ENCODE measurements at regions not wholly inside any gene's neighbourhood (a gene's known extent, or its start where the extent isn't known, plus 50 kb on each side); places are given as distances from the start of the nearest gene placed in this dataset.

DNA sequence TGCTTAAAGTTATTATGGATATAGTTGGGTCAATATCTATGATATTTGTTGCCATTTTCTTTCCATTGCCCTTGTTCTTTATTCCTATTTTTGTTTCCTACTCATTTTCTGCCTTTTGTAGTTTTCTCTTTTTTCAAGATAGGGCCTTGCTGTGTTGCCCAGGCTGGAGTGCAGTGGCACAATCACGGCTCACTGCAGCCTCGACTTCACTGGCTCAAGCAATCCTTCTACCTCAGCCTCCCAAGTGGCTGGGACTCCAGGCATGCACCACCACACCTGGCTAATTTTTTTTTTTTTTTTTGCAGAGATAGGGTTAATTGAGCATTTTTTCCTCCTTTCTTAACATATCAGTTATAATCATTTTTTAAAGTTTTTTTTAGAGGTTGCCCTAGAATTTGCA lies 92.7 kb downstream of the TOMM20 start:
- intact Hi-C loops (cut with micrococcal nuclease): no loop called here
- H3K4me3 Mint-ChIP-seq: no peak overlapping the region
- H3K4me2 ChIP-seq (replicated peaks; ENCODE audit: low read depth, low read length, poor library complexity, severe bottlenecking): no peak overlapping the region
- CTCF ChIA-PET: no interaction called here
- H3K27ac Mint-ChIP-seq: peak overlapping the region; percentile 46
- peaks cover 7% of the 10 kb centered on the region for H3K9me3 Mint-ChIP-seq (ENCODE audit: insufficient read depth)
- no peaks in the 10 kb centered on the region for H3K79me2 ChIP-seq (ENCODE audit: control insufficient read depth, insufficient read depth, low read length)
- H3K4me3 ChIP-seq (ENCODE audit: control extremely low read depth in 1 of 5, extremely low read depth in 1 of 5, insufficient read depth in 1 of 5, low read depth in 2 of 5, low read length in 4 of 5): no peak overlapping the region
- DNase-seq (no peak), ATAC-seq (ENCODE audit: low read depth) (no peak)
- H2AFZ ChIP-seq (ENCODE audit: insufficient read depth, low read depth, low read length, poor library complexity, severe bottlenecking): no peak overlapping the region
- H3K4me1 Mint-ChIP-seq: peaks cover 10% of the 10 kb centered on the region
- no CpG with 5 or more reads among the region's 2 CpGs for WGBS (ENCODE audit: insufficient coverage)
- no peaks in the 10 kb centered on the region for H3K36me3 ChIP-seq (replicated peaks in 1 of 2; ENCODE audit: control extremely low read depth in 1 of 2, control insufficient read depth in 1 of 2, extremely low read depth in 1 of 2, insufficient read depth in 2 of 2, low read length in 1 of 2)
- no peaks in the 10 kb centered on the region for H3K27me3 ChIP-seq (replicated peaks in 1 of 4; ENCODE audit: control extremely low read depth in 1 of 4, control insufficient read depth in 3 of 4, insufficient read depth in 4 of 4, low read length in 3 of 4)
- H3K9me3 ChIP-seq (ENCODE audit: control extremely low read depth in 1 of 3, control insufficient read depth in 2 of 3, insufficient read depth in 1 of 3, low read length in 2 of 3): peaks cover 0 to 9% (median 6%) of the 10 kb centered on the region in 3 donors
- H4K20me1 ChIP-seq (ENCODE audit: control insufficient read depth, insufficient read depth, low read length, poor library complexity, severe bottlenecking): no peaks in the 10 kb centered on the region
- no peaks in the 10 kb centered on the region for H3K27me3 Mint-ChIP-seq
- no peak overlapping the region for H3K27ac ChIP-seq (ENCODE audit: low read length in 2 of 2)
- TF ChIP-seq, protein P1, sequence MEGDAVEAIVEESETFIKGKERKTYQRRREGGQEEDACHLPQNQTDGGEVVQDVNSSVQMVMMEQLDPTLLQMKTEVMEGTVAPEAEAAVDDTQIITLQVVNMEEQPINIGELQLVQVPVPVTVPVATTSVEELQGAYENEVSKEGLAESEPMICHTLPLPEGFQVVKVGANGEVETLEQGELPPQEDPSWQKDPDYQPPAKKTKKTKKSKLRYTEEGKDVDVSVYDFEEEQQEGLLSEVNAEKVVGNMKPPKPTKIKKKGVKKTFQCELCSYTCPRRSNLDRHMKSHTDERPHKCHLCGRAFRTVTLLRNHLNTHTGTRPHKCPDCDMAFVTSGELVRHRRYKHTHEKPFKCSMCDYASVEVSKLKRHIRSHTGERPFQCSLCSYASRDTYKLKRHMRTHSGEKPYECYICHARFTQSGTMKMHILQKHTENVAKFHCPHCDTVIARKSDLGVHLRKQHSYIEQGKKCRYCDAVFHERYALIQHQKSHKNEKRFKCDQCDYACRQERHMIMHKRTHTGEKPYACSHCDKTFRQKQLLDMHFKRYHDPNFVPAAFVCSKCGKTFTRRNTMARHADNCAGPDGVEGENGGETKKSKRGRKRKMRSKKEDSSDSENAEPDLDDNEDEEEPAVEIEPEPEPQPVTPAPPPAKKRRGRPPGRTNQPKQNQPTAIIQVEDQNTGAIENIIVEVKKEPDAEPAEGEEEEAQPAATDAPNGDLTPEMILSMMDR (IDR thresholded peaks at IDR 0.05): no peak
- TF ChIP-seq EZH2 (IDR thresholded peaks at IDR 0.05; ENCODE audit: borderline replicate concordance, insufficient read depth, low read depth, low read length, poor library complexity, severe bottlenecking): no peak
- H3K9ac ChIP-seq (ENCODE audit: low read length): no peak overlapping the region
- H3K4me1 ChIP-seq (ENCODE audit: control insufficient read depth in 2 of 2, insufficient read depth in 2 of 2, low read length in 2 of 2): peaks cover 4 to 9% of the 10 kb centered on the region in 2 donors
- POLR2A ChIA-PET: interaction anchor here (0.8 kb wide), 1 partner anchor 124 kb away, joined by 4 read pairs; no protein-coding TSS in a partner anchor

DNA sequence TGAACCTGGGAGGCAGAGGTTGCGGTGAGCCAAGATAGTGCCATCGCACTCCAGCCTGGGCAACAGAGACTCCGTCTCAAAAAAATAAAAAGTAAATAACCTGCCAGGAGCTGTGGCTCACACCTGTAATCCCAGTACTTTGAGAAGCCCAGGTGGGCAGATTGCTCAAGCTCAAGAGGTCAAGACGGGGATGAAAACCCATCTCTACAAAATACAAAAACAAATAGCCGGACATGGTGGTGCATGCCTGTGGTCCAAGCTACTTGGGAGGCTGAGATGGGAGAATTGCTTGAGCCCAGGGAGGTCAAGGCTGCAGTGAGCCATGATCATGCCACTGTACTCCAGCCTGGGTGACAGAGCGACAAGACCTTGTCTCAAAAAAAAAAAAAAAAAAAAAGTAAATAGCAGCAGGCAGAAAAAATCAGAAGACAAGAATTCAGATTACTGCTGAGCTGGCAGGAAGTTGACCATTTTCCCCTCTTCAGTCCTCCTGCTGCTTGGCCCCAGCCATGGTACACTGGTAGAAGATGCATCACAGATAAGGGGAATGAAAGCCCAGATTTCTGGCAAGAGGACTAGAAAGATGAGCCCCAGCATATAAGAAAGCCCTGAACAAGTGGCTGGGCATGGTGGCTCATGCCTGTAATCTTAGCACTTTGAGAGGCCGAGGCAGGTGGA lies 97.6 kb downstream of the TOMM20 start:
- Histone ChIP-seq H3K9ac (ENCODE audit: low read length) (no peak overlapping the region), H3K36me3 (replicated peaks in 1 of 2; ENCODE audit: control extremely low read depth in 1 of 2, control insufficient read depth in 1 of 2, extremely low read depth in 1 of 2, insufficient read depth in 2 of 2, low read length in 1 of 2) (no peaks in the 10 kb centered on the region), H3K4me3 (ENCODE audit: control extremely low read depth in 1 of 5, extremely low read depth in 1 of 5, insufficient read depth in 1 of 5, low read depth in 2 of 5, low read length in 4 of 5) (no peak overlapping the region), H2AFZ (ENCODE audit: insufficient read depth, low read depth, low read length, poor library complexity, severe bottlenecking) (no peak overlapping the region), H3K27me3 (replicated peaks in 1 of 4; ENCODE audit: control extremely low read depth in 1 of 4, control insufficient read depth in 3 of 4, insufficient read depth in 4 of 4, low read length in 3 of 4) (no peaks in the 10 kb centered on the region), H3K4me2 (replicated peaks; ENCODE audit: low read depth, low read length, poor library complexity, severe bottlenecking) (no peak overlapping the region), H3K79me2 (ENCODE audit: control insufficient read depth, insufficient read depth, low read length) (no peaks in the 10 kb centered on the region), H4K20me1 (ENCODE audit: control insufficient read depth, insufficient read depth, low read length, poor library complexity, severe bottlenecking) (no peaks in the 10 kb centered on the region), H3K4me1 (ENCODE audit: control insufficient read depth in 2 of 2, insufficient read depth in 2 of 2, low read length in 2 of 2) (peaks cover 4 to 9% of the 10 kb centered on the region in 2 donors), H3K9me3 (ENCODE audit: control extremely low read depth in 1 of 3, control insufficient read depth in 2 of 3, insufficient read depth in 1 of 3, low read length in 2 of 3) (peaks cover 0 to 8% (median 0%) of the 10 kb centered on the region in 3 donors), H3K27ac (ENCODE audit: low read length in 2 of 2) (no peak overlapping the region)
- ATAC-seq (ENCODE audit: low read depth): no peak
- Mint-ChIP-seq H3K27me3 (no peaks in the 10 kb centered on the region), H3K4me3 (no peak overlapping the region), H3K4me1 (peaks cover 8% of the 10 kb centered on the region), H3K9me3 (ENCODE audit: insufficient read depth) (no peaks in the 10 kb centered on the region), H3K27ac (no peak overlapping the region)
- ChIA-PET CTCF (no interaction called here), POLR2A (interaction anchor here (0.7 kb wide), 2 partner anchors 37 to 411 kb away, joined by 5 read pairs; no protein-coding TSS in a partner anchor)
- intact Hi-C loops (cut with micrococcal nuclease): no loop called here
- WGBS (ENCODE audit: insufficient coverage): 81% methylated on average over 4 of the region's 7 CpGs
- TF ChIP-seq, protein P1 (IDR thresholded peaks at IDR 0.05): no peak
- no peak for TF ChIP-seq EZH2 (IDR thresholded peaks at IDR 0.05; ENCODE audit: borderline replicate concordance, insufficient read depth, low read depth, low read length, poor library complexity, severe bottlenecking)
- DNase-seq: no peak
